ENCODE measurements at regions not wholly inside any gene's neighbourhood (a gene's known extent, or its start where the extent isn't known, plus 50 kb on each side); places are given as distances from the start of the nearest gene placed in this dataset.

DNA sequence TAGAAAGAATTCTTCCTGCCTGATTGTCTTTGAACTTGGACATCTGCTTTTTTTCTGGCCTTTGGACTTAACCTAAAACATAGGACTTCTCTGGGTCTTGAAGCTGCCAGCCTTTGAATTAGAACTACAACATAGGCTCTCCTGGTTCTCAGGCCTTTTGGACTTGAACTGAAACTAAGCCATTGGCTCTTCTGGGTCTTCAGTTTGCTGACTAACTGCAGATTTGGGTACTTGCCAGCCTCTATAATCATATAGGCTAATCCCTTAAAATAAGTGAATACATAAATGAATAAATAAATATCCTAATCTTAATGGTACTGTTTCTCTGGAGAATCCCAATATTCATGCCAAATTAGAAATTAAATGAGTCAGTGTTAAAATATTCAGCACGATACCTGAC, 473.4 kb upstream of the PAPPA start (continued):
- TF ChIP-seq TEAD4 (IDR thresholded peaks at IDR 0.05; ENCODE audit: borderline replicate concordance, insufficient read depth) (no peak), POLR2AphosphoS5 (IDR thresholded peaks at IDR 0.05; ENCODE audit: low read depth, low read length) (no peak), JUND (IDR thresholded peaks at IDR 0.05) (no peak)
- TF ChIP-seq, protein P1, sequence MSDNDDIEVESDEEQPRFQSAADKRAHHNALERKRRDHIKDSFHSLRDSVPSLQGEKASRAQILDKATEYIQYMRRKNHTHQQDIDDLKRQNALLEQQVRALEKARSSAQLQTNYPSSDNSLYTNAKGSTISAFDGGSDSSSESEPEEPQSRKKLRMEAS (IDR thresholded peaks at IDR 0.05; ENCODE audit: low read depth), result no peak

DNA sequence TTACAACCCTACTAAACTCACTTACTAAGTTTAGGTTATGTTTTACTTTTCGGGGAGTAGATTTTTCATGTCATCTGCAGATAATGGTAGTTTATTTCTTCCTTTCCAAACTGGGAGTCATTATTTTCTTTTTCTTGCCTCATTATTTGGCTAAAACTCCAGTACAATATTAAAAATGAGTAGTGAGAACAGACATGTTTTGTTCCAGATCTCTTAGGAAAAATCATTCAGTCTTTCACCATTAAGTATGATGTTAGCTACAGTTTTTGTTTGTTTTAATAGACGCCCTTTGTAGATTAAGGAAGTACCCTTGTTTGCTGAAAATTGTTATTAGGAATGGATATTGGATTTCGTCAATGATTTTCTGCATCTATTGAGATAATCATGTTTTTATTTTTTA, 472.0 kb upstream of the PAPPA start:
- no peak overlapping the region for H3K9ac ChIP-seq
- WGBS (ENCODE audit: low lambda C conversion rate), result 93% methylated on average over 3 of the region's 3 CpGs
- H3K9me3 ChIP-seq, result peaks cover 15% of the 10 kb centered on the region
- no peaks in the 10 kb centered on the region for H4K20me1 ChIP-seq (ENCODE audit: insufficient read depth)
- peaks cover 0 to 23% of the 10 kb centered on the region in 2 experiments for H3K36me3 ChIP-seq (replicated peaks in 1 of 2; ENCODE audit: control insufficient read depth in 1 of 2, insufficient read depth in 2 of 2, low read length in 1 of 2)
- no peak overlapping the region for H3K4me2 ChIP-seq
- CTCF ChIA-PET, result no interaction called here
- H3K79me2 ChIP-seq (ENCODE audit: insufficient read depth), result no peaks in the 10 kb centered on the region
- H3F3A ChIP-seq (replicated peaks; ENCODE audit: insufficient read depth), result peaks cover 19% of the 10 kb centered on the region
- H3K27ac ChIP-seq (ENCODE audit: low read depth in 2 of 2, low read length in 1 of 2), result no peak overlapping the region
- TF ChIP-seq, protein P1 (IDR thresholded peaks at IDR 0.05; ENCODE audit: low read depth), result no peak
- TF ChIP-seq RXRA (IDR thresholded peaks at IDR 0.05; ENCODE audit: borderline replicate concordance, low read depth), result no peak
- TF ChIP-seq, protein P2, sequence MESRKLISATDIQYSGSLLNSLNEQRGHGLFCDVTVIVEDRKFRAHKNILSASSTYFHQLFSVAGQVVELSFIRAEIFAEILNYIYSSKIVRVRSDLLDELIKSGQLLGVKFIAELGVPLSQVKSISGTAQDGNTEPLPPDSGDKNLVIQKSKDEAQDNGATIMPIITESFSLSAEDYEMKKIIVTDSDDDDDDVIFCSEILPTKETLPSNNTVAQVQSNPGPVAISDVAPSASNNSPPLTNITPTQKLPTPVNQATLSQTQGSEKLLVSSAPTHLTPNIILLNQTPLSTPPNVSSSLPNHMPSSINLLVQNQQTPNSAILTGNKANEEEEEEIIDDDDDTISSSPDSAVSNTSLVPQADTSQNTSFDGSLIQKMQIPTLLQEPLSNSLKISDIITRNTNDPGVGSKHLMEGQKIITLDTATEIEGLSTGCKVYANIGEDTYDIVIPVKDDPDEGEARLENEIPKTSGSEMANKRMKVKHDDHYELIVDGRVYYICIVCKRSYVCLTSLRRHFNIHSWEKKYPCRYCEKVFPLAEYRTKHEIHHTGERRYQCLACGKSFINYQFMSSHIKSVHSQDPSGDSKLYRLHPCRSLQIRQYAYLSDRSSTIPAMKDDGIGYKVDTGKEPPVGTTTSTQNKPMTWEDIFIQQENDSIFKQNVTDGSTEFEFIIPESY (IDR thresholded peaks at IDR 0.05; ENCODE audit: borderline replicate concordance, low read depth), result no peak
- no peak for DNase-seq
- no peaks in the 10 kb centered on the region; a peak in 1 of 4 replicates for H3K4me1 ChIP-seq (ENCODE audit: control insufficient read depth in 1 of 2, insufficient read depth in 2 of 2, low read depth in 1 of 2, low read length in 1 of 2)
- H3K9me2 ChIP-seq, result no peaks in the 10 kb centered on the region
- H3K27me3 ChIP-seq (ENCODE audit: insufficient read depth), result no peaks in the 10 kb centered on the region
- H2AFZ ChIP-seq (ENCODE audit: low read depth), result no peak overlapping the region
- no peak overlapping the region for H3K4me3 ChIP-seq (ENCODE audit: low read depth in 2 of 2, low read length in 1 of 2)
- POLR2A ChIA-PET, result no interaction called here

DNA sequence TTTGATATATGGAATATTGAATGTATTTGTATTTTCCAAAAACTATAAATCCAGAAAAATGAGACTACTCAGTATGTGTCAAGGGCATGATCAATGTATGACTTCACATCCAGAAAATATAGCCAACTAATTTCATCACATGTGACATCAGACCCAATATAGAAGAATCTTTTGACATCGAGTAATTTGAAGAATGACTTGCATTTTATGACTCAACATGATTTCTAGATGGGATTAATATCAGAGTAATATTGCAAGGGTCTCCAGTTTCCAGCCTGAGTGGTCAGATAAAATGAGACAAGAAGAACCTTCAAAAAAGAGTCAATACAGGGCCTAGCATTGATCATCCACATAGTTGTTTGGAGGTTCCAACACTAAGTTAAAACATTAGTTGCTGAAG, 467.5 kb upstream of the PAPPA start:
- TF ChIP-seq NRF1 (IDR thresholded peaks at IDR 0.05; ENCODE audit: low read depth, low read length) (no peak), TAF1 (IDR thresholded peaks at IDR 0.05; ENCODE audit: borderline replicate concordance, low read depth, low read length) (no peak), RFX5 (IDR thresholded peaks at IDR 0.05; ENCODE audit: low read length) (no peak), FOXM1 (IDR thresholded peaks at IDR 0.05; ENCODE audit: low read depth) (no peak)
- Histone ChIP-seq H3K9ac (no peak overlapping the region), H3K36me3 (replicated peaks in 1 of 2; ENCODE audit: control insufficient read depth in 1 of 2, insufficient read depth in 2 of 2, low read length in 1 of 2) (peaks cover 0 to 23% of the 10 kb centered on the region in 2 experiments), H3K79me2 (ENCODE audit: insufficient read depth) (no peaks in the 10 kb centered on the region), H3K4me3 (ENCODE audit: low read depth in 2 of 2, low read length in 1 of 2) (no peak overlapping the region), H3K9me2 (no peaks in the 10 kb centered on the region), H3K4me1 (ENCODE audit: control insufficient read depth in 1 of 2, insufficient read depth in 2 of 2, low read depth in 1 of 2, low read length in 1 of 2) (peaks cover 3 to 10% of the 10 kb centered on the region in 2 experiments; a peak in 2 of 4 replicates), H3K9me3 (peaks cover 15% of the 10 kb centered on the region), H3K4me2 (no peak overlapping the region), H3K27ac (ENCODE audit: low read depth in 2 of 2, low read length in 1 of 2) (no peak overlapping the region), H2AFZ (ENCODE audit: low read depth) (no peak overlapping the region), H4K20me1 (ENCODE audit: insufficient read depth) (no peaks in the 10 kb centered on the region), H3K27me3 (ENCODE audit: insufficient read depth) (no peaks in the 10 kb centered on the region), H3F3A (replicated peaks; ENCODE audit: insufficient read depth) (peaks cover 39% of the 10 kb centered on the region)
- ChIA-PET POLR2A (no interaction called here), CTCF (no interaction called here)
- no peak for DNase-seq
- WGBS (ENCODE audit: low lambda C conversion rate), result 93% methylated on average over 1 of the region's 1 CpG

Data from SK-N-SH (cell line).